Osteocyte (in vitro differentiated cells): ENCODE measurements at regions not wholly inside any gene's neighbourhood (a gene's known extent, or its start where the extent isn't known, plus 50 kb on each side); places are given as distances from the start of the nearest gene placed in this dataset.

Source experiments
- DNase-seq: peaks from one replicate; pipeline ENCODE4 v3.0.0; 2021; ENCODE audit warnings: mixed read lengths; ENCODE audit not compliant: unreplicated experiment; ENCODE audit errors: extremely low spot score
- H3K27ac Mint-ChIP-seq: one replicate; pipeline ENCODE4 v1.8.0; 2021; ENCODE audit warnings: mild to moderate bottlenecking, mixed read lengths; ENCODE audit not compliant: unreplicated experiment
- H3K27me3 Mint-ChIP-seq: one replicate; pipeline ENCODE4 v1.8.0; 2021; ENCODE audit warnings: mixed read lengths; ENCODE audit not compliant: unreplicated experiment
- H3K36me3 Mint-ChIP-seq: one replicate; pipeline ENCODE4 v1.8.0; 2021; ENCODE audit warnings: mixed read lengths; ENCODE audit not compliant: unreplicated experiment
- H3K4me1 Mint-ChIP-seq: one replicate; pipeline ENCODE4 v1.8.0; 2021; ENCODE audit warnings: mixed read lengths; ENCODE audit not compliant: unreplicated experiment
- H3K4me3 Mint-ChIP-seq: one replicate; pipeline ENCODE4 v1.8.0; 2021; ENCODE audit warnings: mild to moderate bottlenecking, moderate library complexity, mixed read lengths; ENCODE audit not compliant: unreplicated experiment
- H3K9me3 Mint-ChIP-seq: one replicate; pipeline ENCODE4 v1.8.0; 2021; ENCODE audit warnings: mixed read lengths; ENCODE audit not compliant: unreplicated experiment
- CTCF ChIP-seq: fragments of 200-600 bp; sonication (generic); IDR thresholded peaks from 2 replicates; pipeline ENCODE4 v1.5.0; 2021; ENCODE audit warnings: antibody characterized with exemption, mild to moderate bottlenecking, moderate library complexity

- Mint-ChIP-seq H3K27me3 (peaks cover 2% of the 10 kb centered on the region), H3K4me1 (no peaks in the 10 kb centered on the region), H3K9me3 (peaks cover 4% of the 10 kb centered on the region), H3K4me3 (no peak overlapping the region), H3K36me3 (no peaks in the 10 kb centered on the region), H3K27ac (no peak overlapping the region)
- DNase-seq, result no peak
- no peak for TF ChIP-seq CTCF
These were observed 496.5 kb upstream of the LCORL start for GRCh38 chr4:18518098-18518497.

DNA sequence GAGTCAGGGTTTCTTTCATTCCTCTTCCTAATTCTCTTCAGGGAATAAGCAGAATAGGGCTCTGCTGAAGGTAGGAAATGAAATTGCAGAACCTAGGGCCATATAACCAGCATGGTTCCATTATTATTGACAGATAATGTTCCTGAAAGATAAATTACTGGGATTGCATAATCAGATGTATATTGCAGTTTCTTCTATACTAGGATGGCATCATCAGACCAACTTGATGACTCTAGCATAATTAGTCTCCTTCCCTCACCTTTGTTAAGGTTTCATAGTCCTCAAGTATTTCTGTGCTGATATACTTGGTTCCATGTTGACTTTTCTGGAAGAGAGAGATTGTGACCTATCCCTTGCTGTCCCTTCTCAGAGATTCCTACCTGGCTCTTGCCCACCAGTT, 492.3 kb upstream of the LCORL start:
- H3K27ac Mint-ChIP-seq, result no peak overlapping the region
- no peaks in the 10 kb centered on the region for H3K36me3 Mint-ChIP-seq
- H3K4me1 Mint-ChIP-seq, result no peaks in the 10 kb centered on the region
- no peak overlapping the region for H3K4me3 Mint-ChIP-seq
- peaks cover 11% of the 10 kb centered on the region for H3K9me3 Mint-ChIP-seq
- H3K27me3 Mint-ChIP-seq, result no peaks in the 10 kb centered on the region
- TF ChIP-seq CTCF, result no peak
- DNase-seq, result no peak

DNA sequence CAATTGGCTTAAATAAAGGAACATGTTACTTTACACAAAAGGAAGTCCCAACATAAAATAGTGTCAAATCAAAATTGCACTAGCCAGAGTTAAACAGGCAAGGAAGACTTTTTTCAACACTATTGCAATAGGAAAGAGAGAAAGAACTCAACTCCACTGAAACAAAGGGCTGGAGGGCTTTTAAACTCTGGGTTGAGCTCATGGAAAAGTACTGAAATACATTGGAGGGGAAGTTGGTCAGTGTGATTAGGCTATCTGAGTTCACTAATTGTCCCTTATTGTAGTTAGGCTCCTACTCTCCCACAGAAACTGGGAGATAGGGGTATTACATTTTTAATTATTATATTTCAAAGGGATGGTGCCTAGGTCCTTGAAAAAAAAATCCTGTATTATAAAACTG, 491.2 kb upstream of the LCORL start:
- no peaks in the 10 kb centered on the region for H3K4me1 Mint-ChIP-seq
- TF ChIP-seq CTCF, result no peak
- DNase-seq, result no peak
- H3K36me3 Mint-ChIP-seq, result no peaks in the 10 kb centered on the region
- H3K27me3 Mint-ChIP-seq, result no peaks in the 10 kb centered on the region
- no peak overlapping the region for H3K4me3 Mint-ChIP-seq
- no peak overlapping the region for H3K27ac Mint-ChIP-seq
- H3K9me3 Mint-ChIP-seq, result peaks cover 11% of the 10 kb centered on the region

GRCh38 chr4:18511727-18512126, 490.2 kb upstream of the LCORL start:
- no peak for TF ChIP-seq CTCF
- no peak for DNase-seq
- no peaks in the 10 kb centered on the region for H3K36me3 Mint-ChIP-seq
- no peak overlapping the region for H3K27ac Mint-ChIP-seq
- H3K9me3 Mint-ChIP-seq, result peaks cover 11% of the 10 kb centered on the region
- H3K4me1 Mint-ChIP-seq, result no peaks in the 10 kb centered on the region
- no peak overlapping the region for H3K4me3 Mint-ChIP-seq
- H3K27me3 Mint-ChIP-seq, result no peaks in the 10 kb centered on the region

DNA sequence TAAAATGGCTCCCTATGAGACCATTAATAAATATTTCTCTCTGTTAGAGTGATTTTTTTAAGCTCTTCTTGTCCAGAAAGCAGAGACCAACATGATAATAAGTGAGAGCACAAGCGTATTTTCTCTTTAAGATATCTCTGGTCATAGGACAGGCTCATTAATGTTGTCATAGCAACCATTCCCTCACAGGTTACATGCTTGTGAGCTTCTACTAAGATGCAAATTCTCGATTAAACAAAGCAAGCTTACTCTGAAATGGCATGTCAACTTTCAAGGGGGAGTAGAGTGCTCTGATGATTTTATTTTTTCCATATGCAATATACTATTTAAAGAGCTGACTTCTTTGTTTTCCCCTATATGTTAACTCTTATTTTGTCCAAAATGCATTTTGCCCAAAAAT, 487.2 kb upstream of the LCORL start:
- Mint-ChIP-seq H3K4me3 (no peak overlapping the region), H3K4me1 (no peaks in the 10 kb centered on the region), H3K27ac (no peak overlapping the region), H3K27me3 (no peaks in the 10 kb centered on the region), H3K9me3 (peaks cover 12% of the 10 kb centered on the region), H3K36me3 (no peaks in the 10 kb centered on the region)
- no peak for TF ChIP-seq CTCF
- DNase-seq, result no peak
